ENCODE measurements at regions not wholly inside any gene's neighbourhood (a gene's known extent, or its start where the extent isn't known, plus 50 kb on each side); places are given as distances from the start of the nearest gene placed in this dataset.
"Not testable (repeated sequence)": the region's sequence is repeated elsewhere in the genome, so short reads cannot be mapped to it uniquely, and the experiment has no call there.

- H3K4me3 ChIP-seq (ENCODE audit: low read depth, low read length), result no peak overlapping the region
- no peak for TF ChIP-seq CTCF (IDR thresholded peaks at IDR 0.05; ENCODE audit: insufficient read depth, low read depth, low read length)
- no peak for DNase-seq (ENCODE audit: low read depth)
These were observed 94.0 kb upstream of the PHACTR1 start for GRCh38 chr6:12622566-12622965.

- TF ChIP-seq CTCF (IDR thresholded peaks at IDR 0.05; ENCODE audit: insufficient read depth, low read depth, low read length), result no peak
- H3K4me3 ChIP-seq (ENCODE audit: low read depth, low read length), result no peak overlapping the region
- no peak for DNase-seq (ENCODE audit: low read depth)
These were observed 92.3 kb upstream of the PHACTR1 start for GRCh38 chr6:12624142-12624837.

DNA sequence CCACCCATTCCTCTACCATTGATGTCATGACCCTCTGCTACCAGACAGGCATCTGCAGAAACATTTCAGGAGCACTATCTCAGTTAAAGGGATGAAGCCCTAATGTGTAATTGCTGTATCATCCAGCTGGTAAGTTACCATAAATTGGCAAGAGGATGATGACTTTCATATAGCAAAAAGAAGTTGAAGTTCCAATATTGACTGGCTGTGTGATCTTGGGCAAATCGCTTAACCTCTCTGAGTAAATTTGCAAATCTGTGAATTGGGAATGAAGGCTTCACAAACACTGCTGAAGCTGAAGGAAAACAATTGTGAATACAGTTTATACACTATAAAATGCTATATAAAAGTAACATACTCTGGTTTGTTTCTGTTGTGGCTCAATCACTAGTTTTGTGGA is 89.5 kb upstream of the PHACTR1 start:
- DNase-seq (ENCODE audit: low read depth), result no peak
- no peak overlapping the region for H3K4me3 ChIP-seq (ENCODE audit: low read depth, low read length)
- TF ChIP-seq CTCF (IDR thresholded peaks at IDR 0.05; ENCODE audit: insufficient read depth, low read depth, low read length), result no peak

DNA sequence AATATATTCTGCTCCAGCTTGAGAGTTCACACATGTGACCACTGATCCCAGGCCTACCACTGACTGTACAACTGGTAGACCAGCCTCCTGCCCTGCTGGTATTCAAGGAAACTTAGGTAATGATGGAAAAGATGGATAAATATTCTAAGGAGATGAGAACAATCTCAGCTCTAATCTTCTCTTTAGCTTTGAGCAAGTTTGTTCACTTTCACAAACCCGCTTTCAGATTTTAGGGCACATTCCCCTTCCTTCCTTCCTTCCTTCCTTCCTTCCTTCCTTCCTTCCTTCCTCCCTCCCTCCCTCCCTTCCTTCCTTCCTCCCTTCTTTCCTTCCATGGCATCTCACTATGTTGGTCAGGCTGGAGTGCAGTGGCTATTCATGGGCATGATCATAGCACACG is 88.2 kb upstream of the PHACTR1 start:
- DNase-seq (ENCODE audit: low read depth), result no peak
- TF ChIP-seq CTCF (IDR thresholded peaks at IDR 0.05; ENCODE audit: insufficient read depth, low read depth, low read length), result no peak
- no peak overlapping the region for H3K4me3 ChIP-seq (ENCODE audit: low read depth, low read length)

DNA sequence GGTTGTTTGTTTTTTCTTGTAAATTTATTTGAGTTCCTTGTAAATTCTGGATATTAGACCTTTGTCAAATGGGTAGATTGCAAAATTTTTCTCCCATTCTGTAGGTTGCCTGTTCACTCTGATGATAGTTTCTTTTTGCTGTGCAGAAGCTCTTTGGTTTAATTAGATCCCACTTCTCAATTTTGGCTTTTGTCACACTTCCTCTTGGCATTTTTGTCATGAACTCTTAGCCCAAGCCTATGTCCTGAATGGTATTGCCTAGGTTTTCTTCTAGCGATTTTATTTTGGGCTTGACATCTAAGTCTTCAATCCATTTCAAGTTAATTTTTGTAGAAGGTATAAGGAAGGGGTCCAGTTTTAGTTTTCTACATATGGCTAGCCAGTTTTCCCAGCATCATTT is 82.8 kb upstream of the PHACTR1 start:
- DNase-seq (ENCODE audit: low read depth); H3K4me3 ChIP-seq (ENCODE audit: low read depth, low read length): not testable (repeated sequence)

GRCh38 chr6:12635375-12635774 is 81.2 kb upstream of the PHACTR1 start:
- DNase-seq (ENCODE audit: low read depth), result no peak
- H3K4me3 ChIP-seq (ENCODE audit: low read depth, low read length), result no peak overlapping the region
- TF ChIP-seq CTCF (IDR thresholded peaks at IDR 0.05; ENCODE audit: insufficient read depth, low read depth, low read length), result no peak

DNA sequence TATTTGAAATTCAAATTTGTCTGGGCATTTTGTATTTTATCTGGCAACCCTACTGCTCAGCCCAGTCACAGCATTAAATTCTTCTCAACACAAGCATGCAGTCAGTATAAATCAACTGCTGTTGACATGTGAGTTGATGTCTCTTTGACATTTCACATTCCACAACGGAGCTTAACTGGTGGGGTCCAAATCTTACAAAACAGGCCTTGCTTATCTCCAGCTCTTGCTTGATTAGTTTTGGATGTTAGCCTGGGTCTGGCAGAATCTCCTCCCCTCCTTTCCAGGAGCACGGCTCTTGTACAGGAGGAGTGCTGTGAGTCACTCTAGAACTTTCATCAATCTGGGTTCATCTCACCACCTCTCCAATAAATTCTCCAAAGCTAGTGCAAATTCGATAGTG is 80.8 kb upstream of the PHACTR1 start:
- no peak for TF ChIP-seq CTCF (IDR thresholded peaks at IDR 0.05; ENCODE audit: insufficient read depth, low read depth, low read length)
- no peak overlapping the region for H3K4me3 ChIP-seq (ENCODE audit: low read depth, low read length)
- DNase-seq (ENCODE audit: low read depth), result no peak
